SK-N-SH (cell line): ENCODE measurements at regions not wholly inside any gene's neighbourhood (a gene's known extent, or its start where the extent isn't known, plus 50 kb on each side); places are given as distances from the start of the nearest gene placed in this dataset.
"Not testable (repeated sequence)": the region's sequence is repeated elsewhere in the genome, so short reads cannot be mapped to it uniquely, and the experiment has no call there.

ENCODE experiments used
- CTCF ChIA-PET: fragments of 300-600, 350-600 bp; formaldehyde crosslinking; extraction: SDS; loops from one replicate; lab custom pipeline; 2021; lab: Yijun Ruan, JAX
- POLR2A ChIA-PET: fragments of 350-600 bp; sonication (Branson Sonifier 250); formaldehyde crosslinking; extraction: SDS; loops from one replicate; lab custom pipeline; 2020; ENCODE audit warnings: antibody characterized with exemption, inconsistent platforms; lab: Yijun Ruan, JAX
- DNase-seq: peaks from one replicate; pipeline ENCODE4 v3.0.0; 2012
- H2AFZ ChIP-seq: fragments of 200-600 bp; sonication (generic); 2 replicates; pipeline ENCODE4 v1.8.1; 2016; ENCODE audit warnings: antibody characterized with exemption, mild to moderate bottlenecking, low read depth
- H3F3A ChIP-seq: fragments of 200-600 bp; sonication (generic); replicated peaks from 2 replicates; pipeline ENCODE3; 2016; ENCODE audit warnings: antibody characterized with exemption, mild to moderate bottlenecking; ENCODE audit not compliant: insufficient read depth
- H3K27ac ChIP-seq, 2 experiments: fragments of 200-500 bp in 1 of 2; fragments of 200-600 bp in 1 of 2; sonication (Bioruptor generic) in 1 of 2; sonication (generic), shearing (Covaris generic) in 1 of 2; 2 replicates each; pipeline versions ENCODE4 v1.5.1 to v1.6.1; 2014 to 2016; ENCODE audit warnings: low read depth in 2 of 2, inconsistent platforms in 1 of 2, low read length in 1 of 2, mild to moderate bottlenecking in 1 of 2, mixed read lengths in 1 of 2
- H3K27me3 ChIP-seq: fragments of 200-600 bp; sonication (generic), shearing (Covaris generic); 2 replicates; pipeline ENCODE4 v1.6.1; 2016; ENCODE audit warnings: mixed run types; ENCODE audit not compliant: insufficient read depth
- H3K36me3 ChIP-seq, 2 experiments: fragments of 200-500 bp in 1 of 2; fragments of 200-600 bp in 1 of 2; sonication (Bioruptor generic) in 1 of 2; sonication (generic) in 1 of 2; replicated peaks in 1 of 2; 2 replicates each; pipeline versions ENCODE3 to v1.5.1; 2014 to 2016; ENCODE audit warnings: low read length in 1 of 2, mild to moderate bottlenecking in 1 of 2; ENCODE audit not compliant: insufficient read depth in 2 of 2, control insufficient read depth in 1 of 2
- H3K4me1 ChIP-seq, 2 experiments: fragments of 200-500 bp in 1 of 2; fragments of 200-600 bp in 1 of 2; sonication (Bioruptor generic) in 1 of 2; sonication (generic), shearing (Covaris generic) in 1 of 2; 2 replicates each; pipeline versions ENCODE4 v1.5.1 to v1.6.1; 2014 to 2016; ENCODE audit warnings: low read depth in 1 of 2, low read length in 1 of 2, mixed run types in 1 of 2; ENCODE audit not compliant: insufficient read depth in 2 of 2, control insufficient read depth in 1 of 2
- H3K4me2 ChIP-seq: fragments of 200-600 bp; sonication (generic), shearing (Covaris generic); 2 replicates; pipeline ENCODE4 v1.6.1; 2017; ENCODE audit warnings: mixed run types
- H3K4me3 ChIP-seq, 2 experiments: fragments of 200-500 bp in 1 of 2; fragments of 200-600 bp in 1 of 2; sonication (Bioruptor generic) in 1 of 2; sonication (generic), shearing (Covaris generic) in 1 of 2; 2 replicates each; pipeline versions ENCODE4 v1.5.1 to v1.8.1; 2014 to 2016; ENCODE audit warnings: low read depth in 2 of 2, inconsistent platforms in 1 of 2, low read length in 1 of 2, mild to moderate bottlenecking in 1 of 2, mixed read lengths in 1 of 2, moderate library complexity in 1 of 2
- H3K79me2 ChIP-seq: fragments of 200-600 bp; sonication (generic); 2 replicates; pipeline ENCODE4 v1.8.1; 2017; ENCODE audit warnings: mild to moderate bottlenecking; ENCODE audit not compliant: insufficient read depth
- H3K9ac ChIP-seq: fragments of 200-600 bp; sonication (generic); 2 replicates; pipeline ENCODE4 v1.6.1; 2017; ENCODE audit warnings: mixed run types
- H3K9me2 ChIP-seq: fragments of 200-600 bp; sonication (generic); 2 replicates; pipeline ENCODE4 v1.6.1; 2017; ENCODE audit warnings: mixed run types
- H3K9me3 ChIP-seq: fragments of 200-600 bp; sonication (generic); 2 replicates; pipeline ENCODE4 v1.6.1; 2017; ENCODE audit warnings: mixed run types, mild to moderate bottlenecking, moderate library complexity
- H4K20me1 ChIP-seq: fragments of 200-600 bp; sonication (generic); 2 replicates; pipeline ENCODE4 v1.6.1; 2017; ENCODE audit warnings: mild to moderate bottlenecking, mixed run types; ENCODE audit not compliant: insufficient read depth
- CHD2 ChIP-seq: fragments of 150-350 bp; IDR thresholded peaks from 2 replicates; pipeline ENCODE4 v1.6.1; 2018; ENCODE audit warnings: low read length; ENCODE audit not compliant: partially characterized antibody
- EP300 ChIP-seq, 2 experiments: IDR thresholded peaks; 2 replicates each; pipeline versions ENCODE4 v1.4.0 to v1.6.1; 2012; ENCODE audit warnings: borderline replicate concordance in 1 of 2, low read depth in 1 of 2, low read length in 1 of 2
- FOSL2 ChIP-seq: IDR thresholded peaks from 2 replicates; pipeline ENCODE4 v1.4.0; 2012; ENCODE audit warnings: low read depth, mild to moderate bottlenecking, moderate library complexity, borderline replicate concordance
- FOXJ3 ChIP-seq: sonication (generic); formaldehyde crosslinking; IDR thresholded peaks from 2 replicates; pipeline ENCODE4 v1.5.1; 2020; ENCODE audit warnings: mild to moderate bottlenecking, missing genetic modification reagents
- FOXM1 ChIP-seq: IDR thresholded peaks from 2 replicates; pipeline ENCODE4 v1.4.0; 2012; ENCODE audit warnings: low read depth, mild to moderate bottlenecking
- GABPA ChIP-seq: IDR thresholded peaks from 2 replicates; pipeline ENCODE4 v1.4.0; 2012; ENCODE audit warnings: low read depth, mild to moderate bottlenecking
- GATA2 ChIP-seq: sonication (generic); formaldehyde crosslinking; IDR thresholded peaks from 2 replicates; pipeline ENCODE4 v1.5.0; 2020; ENCODE audit warnings: mild to moderate bottlenecking, missing genetic modification reagents
- MXI1 ChIP-seq: IDR thresholded peaks from 2 replicates; pipeline ENCODE4 v1.6.1; 2012; ENCODE audit warnings: mild to moderate bottlenecking, low read depth, low read length, improper control_type of control experiment
- NRF1 ChIP-seq: IDR thresholded peaks from 2 replicates; pipeline ENCODE4 v1.6.1; 2012; ENCODE audit warnings: low read depth, mild to moderate bottlenecking, low read length
- POLR2AphosphoS5 ChIP-seq: IDR thresholded peaks from 2 replicates; pipeline ENCODE4 v1.6.1; 2012; ENCODE audit warnings: low read depth, low read length
- RCOR1 ChIP-seq: fragments of 150-350 bp; IDR thresholded peaks from 2 replicates; pipeline ENCODE4 v1.6.1; 2017; ENCODE audit warnings: antibody characterized with exemption, low read length
- RFX5 ChIP-seq: IDR thresholded peaks from 2 replicates; pipeline ENCODE4 v1.6.1; 2012; ENCODE audit warnings: mild to moderate bottlenecking, improper control_type of control experiment, low read length
- RXRA ChIP-seq: IDR thresholded peaks from 2 replicates; pipeline ENCODE4 v1.4.0; 2012; ENCODE audit warnings: low read depth, mild to moderate bottlenecking, borderline replicate concordance
- SIN3A ChIP-seq: IDR thresholded peaks from 2 replicates; pipeline ENCODE4 v1.6.1; 2012; ENCODE audit warnings: low read depth, mild to moderate bottlenecking, low read length, moderate library complexity, borderline replicate concordance
- TAF1 ChIP-seq: IDR thresholded peaks from 2 replicates; pipeline ENCODE4 v1.6.1; 2012; ENCODE audit warnings: low read depth, mild to moderate bottlenecking, low read length, moderate library complexity, borderline replicate concordance
- TCF12 ChIP-seq: IDR thresholded peaks from 2 replicates; pipeline ENCODE4 v1.4.0; 2012
- WGBS: methylation state at CpG from one replicate; pipeline ENCODE4 v1.1.6; 2017; ENCODE audit warnings: low lambda C conversion rate; 5-methylcytosine and 5-hydroxymethylcytosine counted together
- TF ChIP-seq, protein P1 (sequence below): IDR thresholded peaks from 2 replicates; pipeline ENCODE4 v1.4.0; 2012; ENCODE audit warnings: low read depth
- TF ChIP-seq, protein P2 (sequence below): fragments of 200-600 bp; sonication (generic); IDR thresholded peaks from 2 replicates; pipeline ENCODE4 v1.6.1; 2017; ENCODE audit warnings: antibody characterized with exemption, mild to moderate bottlenecking, moderate library complexity

DNA sequence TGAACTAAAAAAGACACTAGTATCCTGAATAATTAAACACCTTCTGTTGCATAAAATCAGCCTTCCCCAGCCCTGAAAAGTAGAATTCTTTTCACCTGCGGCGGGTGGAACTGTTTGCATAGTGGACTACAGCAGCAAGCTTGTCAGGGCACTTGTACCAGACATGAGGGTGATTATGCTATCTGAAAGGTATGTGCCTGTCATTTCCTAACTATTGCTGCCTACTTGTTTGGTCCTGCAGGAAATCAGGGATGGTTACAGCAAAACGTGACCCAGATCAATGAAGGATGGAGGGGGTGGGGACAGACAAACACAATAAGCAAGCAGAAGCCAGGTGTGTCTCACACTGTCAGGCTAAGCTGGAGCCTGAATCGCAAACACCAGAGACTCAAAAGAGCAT lies 385.6 kb downstream of the MLLT3 start:
- 38% methylated on average over 4 of the region's 4 CpGs for WGBS
- Histone ChIP-seq H3K27ac (no peak overlapping the region), H3K9me2 (no peaks in the 10 kb centered on the region), H4K20me1 (no peaks in the 10 kb centered on the region), H2AFZ (no peak overlapping the region), H3K9ac (no peak overlapping the region), H3K36me3 (no peaks in the 10 kb centered on the region), H3K4me2 (no peak overlapping the region), H3K4me1 (no peaks in the 10 kb centered on the region), H3K9me3 (no peaks in the 10 kb centered on the region), H3K79me2 (no peaks in the 10 kb centered on the region), H3F3A (no peaks in the 10 kb centered on the region), H3K4me3 (no peak overlapping the region)
- ChIA-PET POLR2A (no interaction called here), CTCF (no interaction called here)
- no peak for DNase-seq
- TF ChIP-seq MXI1 (no peak), RCOR1 (no peak), RFX5 (no peak), FOSL2 (no peak), CHD2 (no peak), POLR2AphosphoS5 (no peak), RXRA (no peak), FOXJ3 (CRISPR knock-in tag) (no peak), TCF12 (no peak), FOXM1 (no peak)
- TF ChIP-seq, protein P1, sequence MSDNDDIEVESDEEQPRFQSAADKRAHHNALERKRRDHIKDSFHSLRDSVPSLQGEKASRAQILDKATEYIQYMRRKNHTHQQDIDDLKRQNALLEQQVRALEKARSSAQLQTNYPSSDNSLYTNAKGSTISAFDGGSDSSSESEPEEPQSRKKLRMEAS = no peak
- TF ChIP-seq, all 33 proteins: peak for 0
- H3K27me3 ChIP-seq = no peaks in the 10 kb centered on the region; the same call in 1 of the 2 replicates

DNA sequence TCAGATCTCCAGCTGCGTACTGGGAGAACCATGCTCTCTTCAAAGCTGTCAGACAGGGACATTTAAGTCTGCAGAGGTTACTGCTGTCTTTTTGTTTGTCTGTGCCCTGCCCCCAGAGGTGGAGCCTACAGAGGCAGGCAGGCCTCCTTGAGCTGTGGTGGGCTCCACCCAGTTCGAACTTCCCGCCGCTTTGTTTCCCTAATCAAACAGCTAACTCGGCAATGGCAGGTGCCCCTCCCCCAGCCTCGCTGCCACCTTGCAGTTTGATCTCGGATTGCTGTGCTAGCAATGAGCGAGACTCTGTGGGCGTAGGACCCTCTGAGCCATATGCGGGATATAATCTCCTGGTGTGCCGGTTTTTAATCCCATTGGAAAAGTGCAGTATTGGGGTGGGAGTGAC lies 387.1 kb downstream of the MLLT3 start:
- CTCF ChIA-PET, DNase-seq, H3K4me2 ChIP-seq, H3K9me3 ChIP-seq, H3K4me3 ChIP-seq, H3K9ac ChIP-seq, H3K27me3 ChIP-seq, H3K36me3 ChIP-seq, H3K4me1 ChIP-seq, H3F3A ChIP-seq, POLR2A ChIA-PET, H3K79me2 ChIP-seq, H3K27ac ChIP-seq, H4K20me1 ChIP-seq, H3K9me2 ChIP-seq, H2AFZ ChIP-seq: not testable (repeated sequence)
- 53% methylated on average over 5 of the region's 11 CpGs for WGBS

DNA sequence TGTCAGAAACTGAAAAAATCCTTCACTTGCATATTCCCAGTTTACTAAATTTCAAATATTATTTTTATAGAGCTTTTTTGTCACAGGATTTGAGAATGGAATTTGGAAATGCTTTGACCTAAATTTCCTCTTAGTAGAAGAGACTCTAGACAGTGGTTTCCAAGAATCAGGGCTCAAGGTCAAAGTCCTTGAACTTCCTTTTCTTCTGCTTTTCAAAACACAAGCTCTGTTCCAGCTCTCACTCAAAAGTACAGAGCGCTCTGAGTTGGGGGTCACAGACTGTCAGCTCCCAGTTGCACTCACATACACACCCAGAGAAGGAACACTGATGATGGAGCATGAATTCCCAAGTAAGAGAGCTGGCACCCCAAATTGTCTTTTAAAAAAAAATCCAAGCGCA lies 394.2 kb downstream of the MLLT3 start:
- Histone ChIP-seq H4K20me1 (no peaks in the 10 kb centered on the region), H3K79me2 (no peaks in the 10 kb centered on the region), H3K36me3 (no peaks in the 10 kb centered on the region), H3K27me3 (no peaks in the 10 kb centered on the region), H2AFZ (no peak overlapping the region), H3K4me3 (no peak overlapping the region), H3K9me3 (no peaks in the 10 kb centered on the region), H3K4me2 (no peak overlapping the region), H3K9ac (no peak overlapping the region), H3K4me1 (no peaks in the 10 kb centered on the region), H3K9me2 (no peaks in the 10 kb centered on the region), H3K27ac (no peak overlapping the region), H3F3A (no peaks in the 10 kb centered on the region)
- 58% methylated on average over 2 of the region's 2 CpGs for WGBS
- no peak for DNase-seq
- ChIA-PET CTCF (interaction anchor here (1.0 to 1.3 kb wide), 3 partner anchors 11 to 402 kb away, joined by 3 read pairs; no protein-coding TSS in a partner anchor), POLR2A (no interaction called here)
- TF ChIP-seq GABPA (no peak), RFX5 (no peak), EP300 (IDR thresholded peaks at IDR 0.05; ENCODE audit: borderline replicate concordance in 1 of 2, low read depth in 1 of 2, low read length in 1 of 2) (no peak), CHD2 (no peak), MXI1 (no peak), GATA2 (CRISPR knock-in tag) (no peak), RXRA (no peak), RCOR1 (no peak), TAF1 (no peak), FOXJ3 (CRISPR knock-in tag) (no peak), SIN3A (no peak), NRF1 (no peak)
- TF ChIP-seq, protein P2, sequence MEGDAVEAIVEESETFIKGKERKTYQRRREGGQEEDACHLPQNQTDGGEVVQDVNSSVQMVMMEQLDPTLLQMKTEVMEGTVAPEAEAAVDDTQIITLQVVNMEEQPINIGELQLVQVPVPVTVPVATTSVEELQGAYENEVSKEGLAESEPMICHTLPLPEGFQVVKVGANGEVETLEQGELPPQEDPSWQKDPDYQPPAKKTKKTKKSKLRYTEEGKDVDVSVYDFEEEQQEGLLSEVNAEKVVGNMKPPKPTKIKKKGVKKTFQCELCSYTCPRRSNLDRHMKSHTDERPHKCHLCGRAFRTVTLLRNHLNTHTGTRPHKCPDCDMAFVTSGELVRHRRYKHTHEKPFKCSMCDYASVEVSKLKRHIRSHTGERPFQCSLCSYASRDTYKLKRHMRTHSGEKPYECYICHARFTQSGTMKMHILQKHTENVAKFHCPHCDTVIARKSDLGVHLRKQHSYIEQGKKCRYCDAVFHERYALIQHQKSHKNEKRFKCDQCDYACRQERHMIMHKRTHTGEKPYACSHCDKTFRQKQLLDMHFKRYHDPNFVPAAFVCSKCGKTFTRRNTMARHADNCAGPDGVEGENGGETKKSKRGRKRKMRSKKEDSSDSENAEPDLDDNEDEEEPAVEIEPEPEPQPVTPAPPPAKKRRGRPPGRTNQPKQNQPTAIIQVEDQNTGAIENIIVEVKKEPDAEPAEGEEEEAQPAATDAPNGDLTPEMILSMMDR = no peak
